Psoas muscle (tissue), 7 donors: ENCODE measurements at regions not wholly inside any gene's neighbourhood (a gene's known extent, or its start where the extent isn't known, plus 50 kb on each side); places are given as distances from the start of the nearest gene placed in this dataset.
"Not testable (repeated sequence)": the region's sequence is repeated elsewhere in the genome, so short reads cannot be mapped to it uniquely, and the experiment has no call there.

Experiments used
- ATAC-seq, 4 donors: fragments of 200-7000 bp; cut with Tn5 transposase; one replicate each; pipeline ENCODE4 v1.9.1; 2020; ENCODE audit warnings: moderate library complexity in 3 of 4, mild to moderate bottlenecking in 2 of 4
- DNase-seq, 2 donors: peaks; one replicate each; pipeline ENCODE4 v3.0.0-alpha.2; 2020
- H3K27ac ChIP-seq: fragments of 200-600 bp; one replicate; pipeline ENCODE4 v1.8.0; 2022
- H3K27me3 ChIP-seq, 3 donors: fragments of 200-600 bp in 1 of 3; one replicate each; pipeline versions ENCODE4 v1.6.1 to v1.8.0; 2013 to 2022; ENCODE audit warnings: low read length in 2 of 3, mild to moderate bottlenecking in 2 of 3, moderate library complexity in 1 of 3; ENCODE audit not compliant: insufficient read depth in 3 of 3
- H3K36me3 ChIP-seq, 2 donors: fragments of 200-600 bp in 1 of 2; one replicate each; pipeline versions ENCODE4 v1.6.1 to v1.8.0; 2013 to 2022; ENCODE audit warnings: low read depth in 1 of 2, mild to moderate bottlenecking in 1 of 2, moderate library complexity in 1 of 2; ENCODE audit not compliant: insufficient read depth in 1 of 2
- H3K4me1 ChIP-seq: fragments of 200-600 bp; one replicate; pipeline ENCODE4 v1.8.0; 2022
- H3K4me3 ChIP-seq: fragments of 200-600 bp; one replicate; pipeline ENCODE4 v1.8.0; 2022; ENCODE audit warnings: mild to moderate bottlenecking
- H3K9me3 ChIP-seq: fragments of 200-600 bp; one replicate; pipeline ENCODE4 v1.8.0; 2022
- WGBS, 3 donors: extraction: QIAGEN DNeasy Blood & Tissue Kit; methylation state at CpG; one replicate each; pipeline versions ENCODE4 v1.1.6 to v1.1.7; 2013; 5-methylcytosine and 5-hydroxymethylcytosine counted together
- intact Hi-C, 2 donors: fragments of 100-400 bp; cut with DNase I; formaldehyde crosslinking; loops; one replicate each; pipeline versions ENCODE4 v1.11.0 to v1.14.2; 2022
- TF ChIP-seq, protein P1 (sequence below): fragments of 200-600 bp; IDR thresholded peaks from one replicate; pipeline ENCODE4 v1.8.0; 2022; ENCODE audit warnings: antibody characterized with exemption
- donor health status: healthy with polysubstance abuse.
- donor health status: DM: no; HTN: no; CAD: no; lungs with moderate emphysema.
- donor health status: Bipolar disorder and iron deficiency.
- donor health status: healthy.
- donor health status: DM: yes; HTN: yes; CAD: no.
- donor health status: DM: no; HTN: no; CAD: no.
- donor health status: DM: yes; HTN: yes; CAD: no.

DNA sequence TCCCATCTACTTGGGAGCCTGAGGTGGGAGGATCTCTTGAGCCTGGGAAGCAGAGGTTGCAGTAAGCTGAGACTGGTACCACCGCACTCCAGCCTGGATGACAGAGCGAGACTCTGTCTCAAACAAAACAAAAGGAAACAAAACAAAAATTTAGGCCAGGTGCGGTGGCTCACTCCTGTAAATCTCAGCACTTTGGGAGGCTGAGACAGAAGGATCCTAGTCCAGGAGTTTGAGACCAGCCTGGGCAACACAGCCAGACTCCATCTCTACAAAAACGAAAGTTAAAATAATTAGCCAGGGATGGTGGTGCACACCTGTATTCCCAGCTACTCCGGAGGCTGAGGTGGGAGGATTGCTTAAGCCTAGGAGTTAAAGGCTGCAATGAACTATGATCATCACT, 183.2 kb upstream of the ZNF217 start:
- H3K4me1 ChIP-seq, result no peaks in the 10 kb centered on the region
- H3K27me3 ChIP-seq, result no peaks in the 10 kb centered on the region
- DNase-seq (no peak), ATAC-seq (no peak)
- H3K36me3 ChIP-seq, result no peaks in the 10 kb centered on the region
- intact Hi-C loops, result no loop called here
- TF ChIP-seq, protein P1, sequence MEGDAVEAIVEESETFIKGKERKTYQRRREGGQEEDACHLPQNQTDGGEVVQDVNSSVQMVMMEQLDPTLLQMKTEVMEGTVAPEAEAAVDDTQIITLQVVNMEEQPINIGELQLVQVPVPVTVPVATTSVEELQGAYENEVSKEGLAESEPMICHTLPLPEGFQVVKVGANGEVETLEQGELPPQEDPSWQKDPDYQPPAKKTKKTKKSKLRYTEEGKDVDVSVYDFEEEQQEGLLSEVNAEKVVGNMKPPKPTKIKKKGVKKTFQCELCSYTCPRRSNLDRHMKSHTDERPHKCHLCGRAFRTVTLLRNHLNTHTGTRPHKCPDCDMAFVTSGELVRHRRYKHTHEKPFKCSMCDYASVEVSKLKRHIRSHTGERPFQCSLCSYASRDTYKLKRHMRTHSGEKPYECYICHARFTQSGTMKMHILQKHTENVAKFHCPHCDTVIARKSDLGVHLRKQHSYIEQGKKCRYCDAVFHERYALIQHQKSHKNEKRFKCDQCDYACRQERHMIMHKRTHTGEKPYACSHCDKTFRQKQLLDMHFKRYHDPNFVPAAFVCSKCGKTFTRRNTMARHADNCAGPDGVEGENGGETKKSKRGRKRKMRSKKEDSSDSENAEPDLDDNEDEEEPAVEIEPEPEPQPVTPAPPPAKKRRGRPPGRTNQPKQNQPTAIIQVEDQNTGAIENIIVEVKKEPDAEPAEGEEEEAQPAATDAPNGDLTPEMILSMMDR, result no peak
- WGBS, 3 donors, result 82 to 97% (median 84%) methylated on average over 5 of the region's 5 CpGs
- H3K4me3 ChIP-seq, result no peak overlapping the region
- no peaks in the 10 kb centered on the region for H3K9me3 ChIP-seq
- H3K27ac ChIP-seq, result no peak overlapping the region

DNA sequence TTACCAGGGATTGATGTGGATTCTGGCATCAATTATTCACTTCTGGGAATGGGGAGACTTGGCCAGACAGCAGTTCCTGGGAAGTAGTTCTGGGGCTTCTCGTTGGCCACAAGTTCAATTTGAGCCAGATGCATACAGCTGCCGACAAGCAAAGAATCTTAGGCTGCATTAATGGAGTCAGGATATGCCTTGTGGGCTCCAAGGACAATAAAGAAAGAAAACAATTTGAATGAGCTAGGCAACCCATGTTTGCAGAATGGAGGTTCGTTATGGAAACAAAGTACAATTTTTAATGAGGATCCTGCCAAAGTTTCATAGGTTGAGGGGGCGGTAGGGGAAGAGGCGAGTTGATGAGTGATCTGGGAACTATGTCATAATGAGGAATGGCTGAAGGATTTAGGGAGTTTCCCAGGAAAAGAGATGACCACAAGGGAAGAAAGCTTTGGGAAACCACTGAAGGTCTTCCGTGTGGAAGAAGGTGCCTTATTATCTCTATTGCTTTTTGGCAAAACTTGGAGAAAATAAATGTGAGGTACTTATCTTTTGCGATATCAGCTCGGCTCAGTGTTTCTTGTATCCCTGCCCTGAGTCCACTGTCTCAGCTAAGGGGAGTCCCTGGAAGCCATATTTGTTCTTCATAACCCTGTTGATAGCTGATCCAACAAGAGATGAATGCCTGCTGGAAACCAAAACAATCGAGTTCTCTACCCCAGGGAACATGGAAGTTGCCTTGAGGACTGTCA, 181.0 kb upstream of the ZNF217 start:
- WGBS, 3 donors, result 41 to 48% (median 42%) methylated on average over 9 of the region's 9 CpGs

DNA sequence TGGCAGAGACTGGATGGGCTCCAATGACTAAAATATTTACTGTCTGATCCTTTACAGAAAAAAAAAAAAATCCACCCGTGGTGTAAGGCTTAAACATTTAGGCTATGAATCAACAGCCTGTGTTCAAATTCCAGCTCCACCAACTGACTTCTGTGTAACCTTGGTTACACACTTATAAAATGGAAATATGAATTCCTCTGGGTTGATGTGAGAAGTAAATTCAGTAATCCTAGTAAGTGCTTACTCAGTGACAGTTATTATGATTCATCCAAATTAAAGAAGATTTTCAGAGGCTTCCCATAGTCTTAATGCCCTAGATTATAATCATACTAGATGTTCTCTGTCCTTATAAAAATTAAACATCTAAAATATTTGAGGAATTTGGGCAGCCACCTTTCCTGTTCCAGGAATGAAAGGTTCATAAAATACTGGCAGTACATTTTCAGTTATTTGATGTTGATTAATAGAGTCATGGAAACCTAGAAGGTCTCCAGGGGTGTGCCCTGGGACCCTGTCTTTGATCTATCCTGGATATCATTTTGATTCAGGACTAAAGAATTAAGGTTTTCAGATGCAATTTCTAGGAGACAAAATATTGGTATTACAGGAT, 180.3 kb upstream of the ZNF217 start:
- no peaks in the 10 kb centered on the region for H3K4me1 ChIP-seq
- ATAC-seq, result peak in 2 of 4 donors; percentile 35 to 39
- no peak overlapping the region for H3K4me3 ChIP-seq
- no peaks in the 10 kb centered on the region for H3K36me3 ChIP-seq
- TF ChIP-seq, protein P1, result no peak
- 11 to 23% (median 14%) methylated on average over 1 of the region's 1 CpG for whole genome bisulfite sequencing, 3 donors
- intact Hi-C loops, result no loop called here
- no peaks in the 10 kb centered on the region for H3K9me3 ChIP-seq
- no peak for DNase-seq
- H3K27ac ChIP-seq, result peak overlapping the region; percentile 41
- H3K27me3 ChIP-seq, result no peaks in the 10 kb centered on the region

More for the DNA sequence above, 181.0 kb upstream of the ZNF217 start:
- peak overlapping the region; percentile 41 for H3K27ac ChIP-seq
- no peaks in the 10 kb centered on the region for H3K36me3 ChIP-seq
- H3K27me3 ChIP-seq, result no peaks in the 10 kb centered on the region
- DNase-seq, result no peak
- H3K4me3 ChIP-seq, result no peak overlapping the region
- H3K9me3 ChIP-seq, result no peaks in the 10 kb centered on the region
- TF ChIP-seq, protein P1, result no peak
- intact Hi-C loops, result no loop called here
- no peaks in the 10 kb centered on the region for H3K4me1 ChIP-seq
- ATAC-seq, result peak in 1 of 4 donors; percentile 25

DNA sequence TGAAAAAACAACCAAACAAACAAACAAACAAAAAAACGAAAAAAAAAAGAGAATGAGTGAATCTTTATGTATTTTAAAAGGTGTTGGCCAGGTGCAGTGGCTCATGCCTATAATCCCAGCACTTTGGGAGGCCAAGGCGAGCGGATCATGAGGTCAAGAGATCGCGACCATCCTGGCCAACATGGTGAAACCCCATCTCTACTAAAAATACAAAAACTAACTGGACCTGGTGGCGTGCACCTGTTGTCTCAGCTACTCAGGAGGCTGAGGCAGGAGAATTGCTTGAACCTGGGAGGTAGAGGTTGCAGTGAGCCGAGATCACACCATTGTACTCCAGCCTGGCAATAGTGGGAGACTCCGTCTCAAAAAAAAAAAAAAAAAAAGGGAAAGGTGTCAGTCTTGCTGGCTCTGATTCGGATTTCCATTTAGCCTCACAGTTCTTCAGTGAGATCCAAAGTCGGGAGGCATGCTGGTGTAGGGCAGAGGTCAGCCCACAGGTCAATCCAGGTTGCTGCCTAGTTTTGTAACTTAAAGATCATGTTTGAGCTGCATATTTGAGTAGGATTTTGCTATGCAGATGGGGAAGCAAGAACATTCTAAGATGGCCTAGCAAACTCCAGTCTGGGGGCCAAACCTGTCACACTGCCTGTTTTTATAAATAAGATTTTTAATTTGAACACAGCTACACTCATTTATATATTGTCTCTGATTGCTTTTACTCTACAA, 179.6 kb upstream of the ZNF217 start:
- intact Hi-C loops, ATAC-seq, H3K36me3 ChIP-seq, H3K27ac ChIP-seq, H3K4me3 ChIP-seq, H3K27me3 ChIP-seq, H3K4me1 ChIP-seq, H3K9me3 ChIP-seq, DNase-seq: not testable (repeated sequence)
- 79 to 91% (median 86%) methylated on average over 10 of the region's 10 CpGs for WGBS, 3 donors

DNA sequence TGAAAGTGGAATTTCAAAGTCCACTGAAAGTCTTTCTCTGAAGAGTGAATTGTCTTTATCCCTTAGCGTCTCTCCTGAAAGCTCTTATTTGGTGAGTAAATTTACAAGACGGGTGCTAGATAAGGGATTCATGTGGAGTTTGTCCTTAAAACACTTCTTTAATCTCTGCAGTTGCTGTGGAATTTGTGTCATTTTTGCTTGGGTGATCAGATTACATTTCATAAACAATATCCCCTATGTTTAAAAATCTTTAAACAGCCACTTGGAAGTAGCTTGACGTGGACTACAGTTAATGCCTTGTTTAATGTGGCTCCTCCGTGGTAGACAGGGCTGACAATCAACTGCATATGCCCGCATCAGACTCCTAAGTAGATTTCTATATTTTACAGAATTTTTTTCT, 175.4 kb upstream of the ZNF217 start:
- H3K36me3 ChIP-seq, result no peaks in the 10 kb centered on the region
- no peak overlapping the region for H3K4me3 ChIP-seq
- no peaks in the 10 kb centered on the region for H3K4me1 ChIP-seq
- ATAC-seq (no peak), DNase-seq (no peak)
- intact Hi-C loops, result no loop called here
- H3K27me3 ChIP-seq, result no peaks in the 10 kb centered on the region
- TF ChIP-seq, protein P1, result no peak
- H3K9me3 ChIP-seq, result no peaks in the 10 kb centered on the region
- 37 to 61% (median 44%) methylated on average over 5 of the region's 5 CpGs for WGBS, 3 donors
- H3K27ac ChIP-seq, result no peak overlapping the region
